A673 (cell line): ENCODE measurements at regions not wholly inside any gene's neighbourhood (a gene's known extent, or its start where the extent isn't known, plus 50 kb on each side); places are given as distances from the start of the nearest gene placed in this dataset.

ENCODE experiments used
- EZH2 ChIP-seq: fragments of 200-600 bp; sonication (generic); IDR thresholded peaks from 2 replicates; pipeline ENCODE4 v1.6.1; 2017; ENCODE audit warnings: borderline replicate concordance, low read depth, mild to moderate bottlenecking, mixed read lengths, antibody characterized with exemption, low read length; ENCODE audit not compliant: poor library complexity, severe bottlenecking
- TF ChIP-seq, protein P1 (sequence below): fragments of 300-800, 200-600 bp; sonication (generic); conservative IDR thresholded peaks from 2 replicates; pipeline ENCODE4 v1.5.1; 2017; ENCODE audit warnings: low read depth, mild to moderate bottlenecking, antibody characterized with exemption, low read length, moderate library complexity, mixed read lengths

DNA sequence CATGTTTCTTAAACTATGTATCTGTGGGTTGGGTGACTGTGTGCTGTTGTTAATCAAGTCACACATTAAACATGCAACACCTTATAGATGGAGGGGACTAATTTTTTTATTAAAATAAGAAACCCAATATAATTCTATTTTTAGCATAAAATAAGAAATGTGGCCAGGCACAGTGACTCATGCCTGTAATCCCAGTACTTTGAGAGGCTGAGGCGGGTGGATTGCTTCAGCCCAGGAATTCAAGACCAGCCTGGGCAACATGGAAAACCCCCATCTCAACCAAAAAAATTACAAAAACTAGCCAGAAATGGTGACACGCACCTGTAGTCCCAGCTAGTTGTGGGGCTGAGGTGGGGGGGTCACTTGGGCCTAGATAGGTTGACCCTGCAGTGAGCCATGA lies 1021.0 kb downstream of the EPHA3 start:
- TF ChIP-seq, protein P1, sequence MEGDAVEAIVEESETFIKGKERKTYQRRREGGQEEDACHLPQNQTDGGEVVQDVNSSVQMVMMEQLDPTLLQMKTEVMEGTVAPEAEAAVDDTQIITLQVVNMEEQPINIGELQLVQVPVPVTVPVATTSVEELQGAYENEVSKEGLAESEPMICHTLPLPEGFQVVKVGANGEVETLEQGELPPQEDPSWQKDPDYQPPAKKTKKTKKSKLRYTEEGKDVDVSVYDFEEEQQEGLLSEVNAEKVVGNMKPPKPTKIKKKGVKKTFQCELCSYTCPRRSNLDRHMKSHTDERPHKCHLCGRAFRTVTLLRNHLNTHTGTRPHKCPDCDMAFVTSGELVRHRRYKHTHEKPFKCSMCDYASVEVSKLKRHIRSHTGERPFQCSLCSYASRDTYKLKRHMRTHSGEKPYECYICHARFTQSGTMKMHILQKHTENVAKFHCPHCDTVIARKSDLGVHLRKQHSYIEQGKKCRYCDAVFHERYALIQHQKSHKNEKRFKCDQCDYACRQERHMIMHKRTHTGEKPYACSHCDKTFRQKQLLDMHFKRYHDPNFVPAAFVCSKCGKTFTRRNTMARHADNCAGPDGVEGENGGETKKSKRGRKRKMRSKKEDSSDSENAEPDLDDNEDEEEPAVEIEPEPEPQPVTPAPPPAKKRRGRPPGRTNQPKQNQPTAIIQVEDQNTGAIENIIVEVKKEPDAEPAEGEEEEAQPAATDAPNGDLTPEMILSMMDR: no peak
- no peak for TF ChIP-seq EZH2
